KG1 (cell line): ENCODE measurements at regions not wholly inside any gene's neighbourhood (a gene's known extent, or its start where the extent isn't known, plus 50 kb on each side); places are given as distances from the start of the nearest gene placed in this dataset.

Experiments used
- DNase-seq: peaks from one replicate; lab custom pipeline; 2025; lab: John Stamatoyannopoulos, UW

DNA sequence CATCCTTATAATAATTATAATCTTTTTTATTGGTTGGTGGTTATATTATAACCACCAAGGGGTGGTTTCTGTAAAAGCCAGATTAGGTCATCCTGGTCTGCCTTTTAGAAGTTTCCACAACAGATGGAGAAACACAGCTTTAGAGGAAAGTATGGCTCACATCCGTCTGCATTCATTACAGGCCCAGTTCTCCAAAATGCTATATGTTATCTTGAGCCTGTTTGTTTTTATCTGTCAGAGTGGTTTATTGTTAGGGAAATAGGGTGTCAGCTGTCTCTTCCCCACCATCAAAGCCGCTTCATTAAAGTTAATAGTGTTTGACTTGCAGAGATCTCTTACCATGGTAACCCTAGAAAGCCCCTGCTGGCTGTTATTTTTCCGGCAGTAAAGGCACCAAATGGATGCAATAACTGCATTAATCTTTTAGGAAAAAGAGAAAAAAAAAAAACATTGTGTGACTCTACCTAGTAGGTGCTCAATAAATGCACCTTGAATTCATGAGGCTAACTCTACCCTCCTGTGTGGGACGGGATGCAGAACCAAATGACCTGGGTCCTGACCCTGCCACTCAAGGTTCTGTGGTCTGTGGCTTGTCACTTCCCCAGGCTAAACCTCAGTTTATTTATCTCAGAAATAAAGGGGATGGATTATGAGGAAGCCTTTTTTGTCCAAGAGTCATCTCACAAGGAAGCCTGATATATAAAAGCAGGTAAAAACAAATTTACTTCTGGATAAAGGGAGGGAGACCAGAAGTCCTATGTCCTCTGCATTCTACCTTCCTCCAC is 118.3 kb downstream of the WT1 start:
- no peak for DNase-seq

DNA sequence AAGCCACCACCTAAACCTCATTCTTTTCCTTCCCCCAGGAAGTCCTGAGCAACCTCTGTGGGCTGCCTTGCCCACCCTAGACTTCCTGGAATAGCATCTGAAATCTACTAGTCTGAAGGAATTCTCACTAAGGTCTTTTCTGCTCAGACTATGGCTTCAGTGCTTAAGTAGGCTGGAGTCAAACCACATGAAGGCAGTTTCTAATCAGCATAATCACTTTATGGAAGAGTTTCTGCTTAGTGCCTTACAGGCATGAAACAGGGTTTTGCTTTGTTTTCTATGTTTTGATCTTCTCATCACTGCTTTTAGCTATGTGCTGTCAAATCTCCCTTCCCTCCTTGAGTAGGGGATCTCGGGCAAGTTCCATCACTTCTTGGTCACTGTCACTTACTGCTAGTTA is 117.7 kb downstream of the WT1 start:
- DNase-seq = no peak

DNA sequence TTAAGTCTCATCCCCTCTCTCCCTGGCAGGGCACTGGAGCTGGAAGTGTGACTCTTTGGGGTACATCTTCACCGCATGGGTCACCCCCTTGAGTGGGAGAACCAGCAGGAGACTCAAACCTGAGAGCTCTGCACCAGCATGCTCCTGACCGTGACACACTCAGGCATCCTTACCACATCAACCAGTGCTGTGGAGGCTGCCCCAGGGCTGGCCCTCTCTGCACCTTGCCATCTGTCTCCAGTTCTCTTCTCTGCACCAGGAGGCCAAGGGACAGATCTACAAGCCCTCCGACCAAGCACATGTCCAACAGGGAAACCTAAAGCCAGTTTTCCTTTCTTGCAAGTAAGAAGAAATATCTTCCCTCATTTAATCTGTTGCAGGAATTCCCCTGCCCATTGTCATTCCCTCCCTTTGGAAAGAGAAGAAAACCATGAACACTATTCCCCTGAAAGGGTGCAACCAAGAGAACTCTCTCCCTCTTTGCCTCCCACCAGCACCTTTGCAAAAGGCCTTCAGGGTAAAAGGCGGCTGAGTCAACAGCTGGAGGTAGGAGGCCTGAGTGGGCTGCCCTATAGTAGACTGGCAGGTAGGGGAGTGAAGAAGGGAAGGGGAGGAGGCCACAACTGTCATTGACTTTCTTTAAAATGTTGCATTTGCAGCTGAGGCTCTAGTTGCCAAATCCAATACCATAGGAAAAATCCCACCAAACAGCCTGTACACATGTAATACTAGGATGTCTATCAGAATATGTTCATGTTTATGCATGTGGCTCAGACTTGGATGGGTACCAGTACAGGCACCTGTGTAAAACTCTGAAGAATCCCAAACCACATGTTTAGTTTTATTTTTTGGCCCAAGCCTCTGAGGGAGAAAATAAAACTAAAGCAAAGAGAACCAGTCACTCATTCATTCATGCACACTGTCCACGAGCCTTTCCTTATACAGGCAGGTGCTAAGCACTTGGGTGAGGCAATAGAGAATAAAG is 117.0 kb downstream of the WT1 start:
- DNase-seq = no peak

DNA sequence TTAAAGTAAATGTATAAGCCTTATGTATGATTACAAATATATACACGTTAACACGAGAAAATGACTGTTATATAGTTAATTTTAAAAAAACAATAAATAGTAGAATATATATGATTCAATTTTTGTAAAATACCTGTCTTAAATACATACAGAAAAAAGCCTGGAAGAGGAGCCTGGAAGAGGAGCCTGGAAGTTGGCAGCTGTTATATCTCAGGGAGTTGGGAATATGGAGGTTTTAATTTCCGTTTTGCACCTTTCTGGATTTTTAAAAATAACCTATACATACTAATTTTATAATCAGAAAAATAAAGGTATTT is 111.6 kb downstream of the WT1 start:
- DNase-seq = no peak

DNA sequence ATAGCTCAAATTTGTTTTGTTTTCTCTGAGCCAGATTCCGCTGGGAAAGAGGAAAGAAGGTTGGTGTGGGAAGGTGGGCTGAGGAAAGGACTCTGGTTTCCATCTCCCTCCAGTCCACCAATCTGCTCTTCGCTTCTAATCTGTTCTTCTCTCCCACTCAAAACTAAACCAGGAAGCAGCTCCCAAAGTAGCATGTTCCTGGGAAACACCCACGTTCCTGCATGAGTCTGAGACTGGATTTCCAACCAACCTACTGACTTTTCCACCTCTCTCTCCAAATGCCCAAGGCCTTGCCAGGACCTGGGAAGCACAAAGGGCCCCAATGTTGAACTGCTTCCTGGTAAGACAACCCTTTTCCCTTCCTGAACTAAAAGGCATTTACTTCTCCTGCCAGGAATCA is 110.2 kb downstream of the WT1 start:
- no peak for DNase-seq

DNA sequence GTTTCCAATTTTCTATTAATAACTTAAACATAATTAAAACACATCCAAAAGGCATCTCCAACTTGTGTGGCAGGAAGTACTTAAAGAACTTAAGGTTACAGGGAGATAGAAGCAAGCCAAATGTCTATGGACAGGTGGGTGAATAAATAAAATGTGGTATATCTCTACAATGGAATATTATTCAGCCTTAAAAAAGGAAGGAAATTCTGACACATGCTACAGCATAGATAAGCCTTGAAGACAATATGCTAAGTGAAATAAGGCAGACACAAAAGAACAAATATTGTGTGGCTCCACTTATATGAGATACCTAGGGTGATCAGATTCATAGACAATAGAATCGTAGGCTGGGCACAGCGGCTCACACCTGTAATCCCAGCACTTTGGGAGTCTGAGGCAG is 109.6 kb downstream of the WT1 start:
- no peak for DNase-seq

DNA sequence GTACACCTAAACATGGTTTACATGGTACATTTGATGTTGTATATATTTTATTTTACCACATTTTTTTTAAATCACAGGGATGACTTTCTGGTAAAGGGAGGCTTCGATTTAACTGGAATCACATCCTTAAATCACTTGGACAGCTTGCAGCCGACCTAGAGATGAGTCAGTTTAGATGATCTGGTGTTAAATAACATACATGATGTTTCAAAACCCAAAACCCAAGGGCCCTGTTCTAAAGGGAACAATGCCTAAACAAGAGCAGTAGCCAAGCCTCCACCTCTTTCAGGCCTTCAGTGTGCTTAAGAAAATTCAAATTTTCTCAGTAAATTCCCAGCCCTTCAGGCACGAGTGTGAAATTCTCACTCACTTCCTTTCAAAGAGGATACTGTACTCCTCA is 108.8 kb downstream of the WT1 start:
- DNase-seq = no peak

DNA sequence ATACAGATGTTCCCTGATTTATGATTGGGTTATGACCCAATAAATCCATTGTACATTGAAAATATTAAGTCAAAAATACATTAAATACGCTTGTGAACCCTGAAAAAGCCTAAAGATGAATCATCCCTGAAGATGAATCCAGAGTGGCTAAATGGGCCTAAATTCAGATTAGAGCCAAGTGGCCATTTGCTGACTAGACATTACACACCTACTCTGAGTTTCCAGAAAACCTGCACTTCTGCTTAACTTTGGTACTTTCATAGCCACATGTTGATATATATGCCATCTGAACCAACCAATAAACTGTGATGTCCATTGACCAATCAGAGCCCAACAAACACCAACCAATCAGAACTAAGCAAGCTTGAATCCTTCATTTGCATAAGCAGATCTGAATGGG is 106.9 kb downstream of the WT1 start:
- no peak for DNase-seq

DNA sequence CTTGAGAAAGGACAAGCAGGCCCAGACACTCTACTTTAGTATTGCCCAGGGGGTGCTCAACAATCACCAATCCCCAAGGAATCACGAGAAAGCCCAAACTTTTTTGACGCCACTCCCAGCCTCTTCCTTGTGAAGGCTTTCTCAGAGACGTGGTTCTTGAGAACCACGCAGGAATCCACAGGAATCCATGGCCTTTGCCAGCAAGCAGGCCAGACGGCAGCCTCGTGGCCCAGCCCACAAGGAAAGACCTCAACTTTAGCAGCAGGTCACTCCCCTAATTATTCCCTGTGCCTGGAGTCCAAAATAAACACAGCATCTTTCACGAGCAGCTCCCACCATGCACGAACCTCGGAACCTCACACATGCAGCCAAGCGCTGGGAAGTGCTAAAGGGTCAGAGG is 104.2 kb downstream of the WT1 start:
- no peak for DNase-seq

DNA sequence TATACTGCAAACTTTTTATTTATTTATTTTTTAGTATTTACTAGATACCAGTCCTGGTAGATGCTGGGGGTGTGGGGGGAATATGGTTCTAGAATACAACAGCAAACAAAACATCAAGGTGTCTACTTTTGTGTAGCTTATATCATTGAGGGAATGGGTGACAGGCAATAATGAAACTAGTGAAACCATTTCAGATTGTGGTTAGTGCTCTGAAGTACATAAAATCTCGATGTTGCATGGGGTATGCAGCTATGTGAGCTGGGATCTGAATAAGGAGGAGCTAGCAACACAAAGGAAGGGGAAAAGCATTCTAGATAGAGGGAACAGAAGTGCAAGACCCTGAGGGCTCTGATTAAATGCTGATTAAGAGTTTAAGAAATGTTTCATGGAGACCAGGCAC is 103.5 kb downstream of the WT1 start:
- no peak for DNase-seq

DNA sequence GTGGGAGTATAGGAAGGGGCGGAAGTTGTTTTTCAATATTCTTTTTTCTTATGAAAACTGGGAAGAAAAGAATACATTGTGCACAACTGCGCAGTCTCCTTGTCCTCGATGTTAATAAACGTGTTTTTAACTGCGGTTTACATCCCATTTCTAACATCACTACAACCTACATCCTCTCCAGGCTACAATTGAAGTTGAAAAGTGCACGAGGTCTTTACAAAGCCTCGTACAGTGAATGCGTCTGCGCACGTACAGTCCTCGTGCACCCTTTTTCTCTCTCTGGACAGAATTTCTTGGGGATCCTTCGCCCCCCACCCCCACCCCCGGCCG is 102.4 kb downstream of the WT1 start:
- no peak for DNase-seq

DNA sequence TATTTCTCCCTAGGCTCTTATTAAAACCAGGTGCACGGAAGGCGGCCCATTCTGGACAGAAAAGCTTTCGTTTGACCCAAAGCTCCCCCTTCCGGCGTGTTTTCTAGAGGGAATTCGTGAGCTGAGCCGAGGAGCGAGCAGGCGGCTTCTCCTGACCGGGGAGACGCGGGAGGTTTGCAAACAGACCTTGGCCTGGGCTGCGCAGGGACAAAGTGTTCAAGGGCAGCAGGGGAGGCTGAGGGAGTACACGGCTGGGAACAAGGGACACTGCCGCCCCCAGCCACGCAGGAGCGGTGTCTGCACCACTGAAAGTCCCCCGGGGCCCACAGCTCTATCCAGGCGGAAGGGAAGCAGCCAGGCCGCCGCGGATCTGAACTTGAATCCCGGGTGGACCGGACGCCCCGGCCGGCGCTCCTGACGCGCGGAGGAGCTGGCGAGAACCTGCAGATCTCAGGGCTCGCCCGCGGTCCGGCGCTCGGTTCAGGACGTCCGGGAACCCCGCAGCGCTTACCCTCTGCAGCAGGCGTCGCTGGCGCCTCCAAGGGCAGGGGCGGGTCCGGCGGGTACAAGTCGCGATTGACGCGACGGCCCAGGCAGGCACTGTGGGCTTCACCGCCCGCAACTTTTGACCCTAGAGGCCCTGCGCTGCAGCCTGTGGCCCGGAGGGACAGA is 101.9 kb downstream of the WT1 start:
- DNase-seq = no peak

DNA sequence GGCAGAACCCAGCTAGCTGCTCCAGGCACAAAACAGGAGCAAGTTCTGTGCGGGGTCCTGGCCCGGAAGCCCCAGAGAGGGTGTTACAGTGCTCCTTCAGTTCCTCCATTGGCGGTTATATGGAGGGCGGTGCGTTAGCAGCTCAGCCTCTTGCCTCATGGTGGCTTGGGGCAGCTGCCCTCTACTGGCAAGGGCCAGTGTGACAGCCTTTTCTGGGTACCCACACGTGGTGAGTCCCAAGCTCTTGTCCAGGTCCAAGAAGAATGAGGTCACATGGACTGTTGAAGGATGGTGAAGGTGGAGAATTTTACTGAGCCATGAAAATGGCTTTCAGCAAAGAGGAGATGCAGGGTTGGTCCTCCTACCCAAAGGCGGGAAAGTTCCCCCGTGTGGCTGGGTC is 100.5 kb downstream of the WT1 start:
- no peak for DNase-seq
